Glomerular endothelial cell (primary cell): ENCODE measurements at regions not wholly inside any gene's neighbourhood (a gene's known extent, or its start where the extent isn't known, plus 50 kb on each side); places are given as distances from the start of the nearest gene placed in this dataset.

Source experiments
- DNase-seq: peaks from one replicate; pipeline ENCODE4 v3.0.0-alpha.2; 2011; ENCODE audit warnings: low read depth, low spot score; ENCODE audit errors: extremely low read depth

GRCh38 chr15:66848116-66848515, 146.1 kb downstream of the SMAD6 start:
- no peak for DNase-seq

GRCh38 chr15:66848686-66849392, 146.8 kb downstream of the SMAD6 start:
- DNase-seq: no peak

GRCh38 chr15:66849393-66849745, 147.3 kb downstream of the SMAD6 start:
- DNase-seq: no peak

- DNase-seq: no peak
Measured at GRCh38 chr15:66849746-66850077, 147.7 kb downstream of the SMAD6 start.

GRCh38 chr15:66850078-66850991, 148.3 kb downstream of the SMAD6 start:
- no peak for DNase-seq

GRCh38 chr15:66850996-66851310, 148.9 kb downstream of the SMAD6 start:
- DNase-seq: no peak

GRCh38 chr15:66851311-66852063, 149.5 kb downstream of the SMAD6 start:
- no peak for DNase-seq

GRCh38 chr15:66852064-66852905, 150.2 kb downstream of the SMAD6 start:
- no peak for DNase-seq

- no peak for DNase-seq
Measured at GRCh38 chr15:66854012-66854965, 152.3 kb downstream of the SMAD6 start.

GRCh38 chr15:66855041-66855440, 153.0 kb downstream of the SMAD6 start:
- DNase-seq: no peak

- no peak for DNase-seq
Measured at GRCh38 chr15:66857694-66858093, 155.7 kb downstream of the SMAD6 start.

- DNase-seq: no peak
Measured at GRCh38 chr15:66858423-66859207, 156.6 kb downstream of the SMAD6 start.

- no peak for DNase-seq
Measured at GRCh38 chr15:66859688-66860253, 157.7 kb downstream of the SMAD6 start.

GRCh38 chr15:66860844-66861243, 158.8 kb downstream of the SMAD6 start:
- no peak for DNase-seq

GRCh38 chr15:66862111-66862939, 160.3 kb downstream of the SMAD6 start:
- no peak for DNase-seq

GRCh38 chr15:66862940-66863335, 160.9 kb downstream of the SMAD6 start:
- DNase-seq: peak; percentile 42

- DNase-seq: no peak
Measured at GRCh38 chr15:66863390-66864085, 161.5 kb downstream of the SMAD6 start.
